ENCODE measurements at regions not wholly inside any gene's neighbourhood (a gene's known extent, or its start where the extent isn't known, plus 50 kb on each side); places are given as distances from the start of the nearest gene placed in this dataset.

- Histone ChIP-seq H3K79me2 (ENCODE audit: insufficient read depth, low read length) (no peaks in the 10 kb centered on the region), H3K9me3 (ENCODE audit: insufficient read depth, low read length) (no peaks in the 10 kb centered on the region), H3K9me2 (replicated peaks; ENCODE audit: insufficient read depth, low read length) (no peaks in the 10 kb centered on the region), H3F3A (ENCODE audit: insufficient read depth) (no peaks in the 10 kb centered on the region), H4K20me1 (ENCODE audit: low read depth, low read length) (no peaks in the 10 kb centered on the region), H3K27ac (ENCODE audit: low read depth, low read length) (no peak overlapping the region), H3K4me2 (ENCODE audit: low read depth, low read length, poor library complexity, severe bottlenecking) (no peak overlapping the region), H2AFZ (ENCODE audit: low read depth, low read length, severe bottlenecking) (no peak overlapping the region), H3K9ac (ENCODE audit: low read length) (no peak overlapping the region), H3K36me3 (ENCODE audit: low read length) (no peaks in the 10 kb centered on the region), H3K4me3 (ENCODE audit: insufficient read depth, low read length, poor library complexity, severe bottlenecking) (no peak overlapping the region), H3K27me3 (ENCODE audit: low read length) (no peaks in the 10 kb centered on the region)
- TF ChIP-seq EZH2phosphoT487 (conservative IDR thresholded peaks at IDR 0.05; ENCODE audit: low read length) (no peak), CTCF (IDR thresholded peaks at IDR 0.05; ENCODE audit: insufficient read depth, low read length, poor library complexity, severe bottlenecking) (no peak)
These were observed 97.1 kb downstream of the RPL27A start for GRCh38 chr11:8779732-8780131.

GRCh38 chr11:8784954-8785353 is 102.4 kb downstream of the RPL27A start:
- H3F3A ChIP-seq (ENCODE audit: insufficient read depth): no peaks in the 10 kb centered on the region
- no peak overlapping the region for H3K27ac ChIP-seq (ENCODE audit: low read depth, low read length)
- no peaks in the 10 kb centered on the region for H3K79me2 ChIP-seq (ENCODE audit: insufficient read depth, low read length)
- H3K9ac ChIP-seq (ENCODE audit: low read length): no peak overlapping the region
- H3K4me2 ChIP-seq (ENCODE audit: low read depth, low read length, poor library complexity, severe bottlenecking): no peak overlapping the region
- no peaks in the 10 kb centered on the region for H3K9me2 ChIP-seq (replicated peaks; ENCODE audit: insufficient read depth, low read length)
- no peak overlapping the region for H3K4me3 ChIP-seq (ENCODE audit: insufficient read depth, low read length, poor library complexity, severe bottlenecking)
- H2AFZ ChIP-seq (ENCODE audit: low read depth, low read length, severe bottlenecking): no peak overlapping the region
- TF ChIP-seq CTCF (IDR thresholded peaks at IDR 0.05; ENCODE audit: insufficient read depth, low read length, poor library complexity, severe bottlenecking) (no peak), EZH2phosphoT487 (conservative IDR thresholded peaks at IDR 0.05; ENCODE audit: low read length) (no peak)
- no peaks in the 10 kb centered on the region for H3K27me3 ChIP-seq (ENCODE audit: low read length)
- no peaks in the 10 kb centered on the region for H3K9me3 ChIP-seq (ENCODE audit: insufficient read depth, low read length)
- no peaks in the 10 kb centered on the region for H4K20me1 ChIP-seq (ENCODE audit: low read depth, low read length)
- H3K36me3 ChIP-seq (ENCODE audit: low read length): no peaks in the 10 kb centered on the region

GRCh38 chr11:8785457-8785856 is 102.9 kb downstream of the RPL27A start:
- Histone ChIP-seq H3K9me3 (ENCODE audit: insufficient read depth, low read length) (no peaks in the 10 kb centered on the region), H3K27me3 (ENCODE audit: low read length) (no peaks in the 10 kb centered on the region), H3K36me3 (ENCODE audit: low read length) (no peaks in the 10 kb centered on the region), H3K4me3 (ENCODE audit: insufficient read depth, low read length, poor library complexity, severe bottlenecking) (no peak overlapping the region), H3K9me2 (replicated peaks; ENCODE audit: insufficient read depth, low read length) (no peaks in the 10 kb centered on the region), H3K4me2 (ENCODE audit: low read depth, low read length, poor library complexity, severe bottlenecking) (no peak overlapping the region), H2AFZ (ENCODE audit: low read depth, low read length, severe bottlenecking) (no peak overlapping the region), H3K79me2 (ENCODE audit: insufficient read depth, low read length) (no peaks in the 10 kb centered on the region), H3K27ac (ENCODE audit: low read depth, low read length) (no peak overlapping the region), H3F3A (ENCODE audit: insufficient read depth) (no peaks in the 10 kb centered on the region), H3K9ac (ENCODE audit: low read length) (no peak overlapping the region), H4K20me1 (ENCODE audit: low read depth, low read length) (no peaks in the 10 kb centered on the region)
- no peak for TF ChIP-seq EZH2phosphoT487 (conservative IDR thresholded peaks at IDR 0.05; ENCODE audit: low read length)
- no peak for TF ChIP-seq CTCF (IDR thresholded peaks at IDR 0.05; ENCODE audit: insufficient read depth, low read length, poor library complexity, severe bottlenecking)

- Histone ChIP-seq H3K27ac (ENCODE audit: low read depth, low read length) (no peak overlapping the region), H3K27me3 (ENCODE audit: low read length) (no peaks in the 10 kb centered on the region), H3K9me3 (ENCODE audit: insufficient read depth, low read length) (no peaks in the 10 kb centered on the region), H3K4me3 (ENCODE audit: insufficient read depth, low read length, poor library complexity, severe bottlenecking) (no peak overlapping the region), H4K20me1 (ENCODE audit: low read depth, low read length) (no peaks in the 10 kb centered on the region), H3K9me2 (replicated peaks; ENCODE audit: insufficient read depth, low read length) (no peaks in the 10 kb centered on the region), H3K4me2 (ENCODE audit: low read depth, low read length, poor library complexity, severe bottlenecking) (no peak overlapping the region), H2AFZ (ENCODE audit: low read depth, low read length, severe bottlenecking) (no peak overlapping the region), H3K79me2 (ENCODE audit: insufficient read depth, low read length) (no peaks in the 10 kb centered on the region), H3K9ac (ENCODE audit: low read length) (no peak overlapping the region), H3F3A (ENCODE audit: insufficient read depth) (no peaks in the 10 kb centered on the region), H3K36me3 (ENCODE audit: low read length) (no peaks in the 10 kb centered on the region)
- TF ChIP-seq EZH2phosphoT487 (conservative IDR thresholded peaks at IDR 0.05; ENCODE audit: low read length) (no peak), CTCF (IDR thresholded peaks at IDR 0.05; ENCODE audit: insufficient read depth, low read length, poor library complexity, severe bottlenecking) (no peak)
These were observed 103.4 kb downstream of the RPL27A start for GRCh38 chr11:8785998-8786397.
